ENCODE measurements at regions not wholly inside any gene's neighbourhood (a gene's known extent, or its start where the extent isn't known, plus 50 kb on each side); places are given as distances from the start of the nearest gene placed in this dataset.

DNA sequence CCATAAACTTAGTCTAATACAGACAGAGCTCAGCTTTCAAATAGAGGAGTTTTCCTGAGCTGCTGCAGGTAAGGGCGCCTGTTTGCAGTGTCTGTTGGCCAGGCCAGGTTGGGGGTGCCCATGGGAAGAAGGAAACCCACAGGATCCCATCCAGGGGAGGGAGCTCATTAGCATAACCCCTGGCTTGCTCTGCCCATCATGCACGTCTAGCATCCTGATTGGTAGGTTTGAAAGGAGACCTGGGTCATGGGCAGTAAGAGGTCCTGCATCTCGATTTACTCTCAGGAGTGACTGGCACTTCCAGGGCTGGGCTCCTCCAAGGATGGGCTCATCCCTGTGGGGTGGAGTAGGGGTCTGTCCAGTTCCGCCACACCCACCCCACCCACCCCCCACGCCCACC is 103.7 kb upstream of the CLDN14 start:
- TF ChIP-seq, protein P1, sequence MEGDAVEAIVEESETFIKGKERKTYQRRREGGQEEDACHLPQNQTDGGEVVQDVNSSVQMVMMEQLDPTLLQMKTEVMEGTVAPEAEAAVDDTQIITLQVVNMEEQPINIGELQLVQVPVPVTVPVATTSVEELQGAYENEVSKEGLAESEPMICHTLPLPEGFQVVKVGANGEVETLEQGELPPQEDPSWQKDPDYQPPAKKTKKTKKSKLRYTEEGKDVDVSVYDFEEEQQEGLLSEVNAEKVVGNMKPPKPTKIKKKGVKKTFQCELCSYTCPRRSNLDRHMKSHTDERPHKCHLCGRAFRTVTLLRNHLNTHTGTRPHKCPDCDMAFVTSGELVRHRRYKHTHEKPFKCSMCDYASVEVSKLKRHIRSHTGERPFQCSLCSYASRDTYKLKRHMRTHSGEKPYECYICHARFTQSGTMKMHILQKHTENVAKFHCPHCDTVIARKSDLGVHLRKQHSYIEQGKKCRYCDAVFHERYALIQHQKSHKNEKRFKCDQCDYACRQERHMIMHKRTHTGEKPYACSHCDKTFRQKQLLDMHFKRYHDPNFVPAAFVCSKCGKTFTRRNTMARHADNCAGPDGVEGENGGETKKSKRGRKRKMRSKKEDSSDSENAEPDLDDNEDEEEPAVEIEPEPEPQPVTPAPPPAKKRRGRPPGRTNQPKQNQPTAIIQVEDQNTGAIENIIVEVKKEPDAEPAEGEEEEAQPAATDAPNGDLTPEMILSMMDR (IDR thresholded peaks at IDR 0.05): no peak
- Histone ChIP-seq H3K4me1 (no peaks in the 10 kb centered on the region), H3K27me3 (no peaks in the 10 kb centered on the region), H3K36me3 (no peaks in the 10 kb centered on the region), H3K9ac (ENCODE audit: low read depth in 2 of 2, low read length in 2 of 2) (no peak overlapping the region), H3K27ac (no peak overlapping the region), H3K4me3 (no peak overlapping the region), H3K9me3 (no peaks in the 10 kb centered on the region)
- no peak for DNase-seq
- intact Hi-C loops (cut with DNase I): no loop called here

DNA sequence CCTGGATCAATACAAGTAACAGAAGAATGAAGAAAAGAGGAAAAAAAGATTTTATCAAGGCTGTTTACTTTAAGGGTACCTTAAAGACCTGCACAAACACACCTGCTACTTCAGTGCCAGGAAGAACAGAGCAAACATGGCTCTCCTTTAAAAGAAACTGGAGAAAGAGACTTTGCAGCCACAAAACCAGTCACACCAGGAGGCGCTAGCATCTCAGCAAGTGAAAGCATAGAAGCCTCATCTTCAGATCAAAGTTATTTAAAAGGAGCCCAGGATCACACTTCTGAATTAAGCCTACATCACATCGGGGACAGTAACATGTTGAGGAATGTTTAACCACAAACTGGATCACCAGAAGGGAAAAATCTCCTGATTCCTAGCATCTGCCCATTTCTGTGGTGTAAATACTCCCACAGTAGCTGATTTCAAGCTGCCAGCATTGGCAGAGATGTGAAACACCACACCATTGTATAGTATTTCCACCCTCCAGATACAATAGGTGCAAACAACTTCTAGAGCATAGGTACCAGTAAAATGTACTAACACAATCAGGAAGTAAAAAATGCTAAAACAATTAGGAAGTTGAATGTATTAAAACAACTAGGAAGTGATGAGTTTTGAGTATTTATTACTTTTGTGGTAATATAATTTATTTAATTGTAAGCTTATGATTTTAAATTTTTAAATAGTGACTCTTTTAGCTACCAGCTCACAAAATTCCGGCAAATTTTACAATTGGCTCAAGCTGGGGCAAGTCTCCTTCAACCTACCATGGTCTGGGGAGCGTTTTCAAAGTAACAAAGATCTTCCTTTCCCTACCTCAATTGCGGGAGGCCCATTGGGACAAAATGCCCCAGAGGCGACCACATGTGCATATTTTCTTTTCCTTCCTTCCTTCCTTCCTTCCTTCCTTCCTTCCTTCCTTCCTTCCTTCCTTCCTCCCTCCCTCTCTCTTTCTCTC is 105.3 kb upstream of the CLDN14 start:
- TF ChIP-seq, protein P1 (IDR thresholded peaks at IDR 0.05): no peak
- H3K27me3 ChIP-seq: no peaks in the 10 kb centered on the region
- H3K36me3 ChIP-seq: no peaks in the 10 kb centered on the region
- no peak overlapping the region for H3K4me3 ChIP-seq
- intact Hi-C loops (cut with DNase I): loop anchor here (5.0 kb wide), 1 partner anchor 163 kb away; no protein-coding TSS in a partner anchor
- no peak overlapping the region for H3K27ac ChIP-seq
- no peaks in the 10 kb centered on the region for H3K4me1 ChIP-seq
- no peaks in the 10 kb centered on the region for H3K9me3 ChIP-seq
- H3K9ac ChIP-seq (ENCODE audit: low read depth in 2 of 2, low read length in 2 of 2): no peak overlapping the region
- DNase-seq: no peak

DNA sequence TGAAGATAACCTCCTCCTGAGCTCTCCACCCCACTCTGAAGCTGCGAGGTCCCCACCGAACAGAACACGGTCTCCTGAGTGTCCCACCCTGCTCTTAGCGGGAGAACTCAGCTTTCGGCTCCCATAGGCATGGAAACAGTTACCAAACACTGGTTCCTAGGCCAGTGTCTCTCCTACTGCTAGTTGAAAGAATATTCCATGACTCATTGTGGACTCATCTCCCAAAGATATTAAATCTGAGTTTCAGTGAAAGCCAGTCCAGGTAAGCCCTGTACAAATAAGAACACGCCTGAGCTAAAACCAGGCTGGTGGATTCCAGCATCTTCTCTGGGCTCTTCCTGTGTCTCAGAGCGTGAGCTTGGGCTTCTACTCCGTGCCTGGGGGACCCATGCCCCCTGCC is 107.5 kb upstream of the CLDN14 start:
- Histone ChIP-seq H3K27me3 (no peaks in the 10 kb centered on the region), H3K9me3 (no peaks in the 10 kb centered on the region), H3K4me3 (no peak overlapping the region), H3K9ac (ENCODE audit: low read depth in 2 of 2, low read length in 2 of 2) (no peak overlapping the region), H3K36me3 (no peaks in the 10 kb centered on the region), H3K4me1 (no peaks in the 10 kb centered on the region), H3K27ac (no peak overlapping the region)
- TF ChIP-seq, protein P1 (IDR thresholded peaks at IDR 0.05): no peak
- intact Hi-C loops (cut with DNase I): loop anchor here (5.0 kb wide), 1 partner anchor 165 kb away; no protein-coding TSS in a partner anchor
- DNase-seq: no peak

DNA sequence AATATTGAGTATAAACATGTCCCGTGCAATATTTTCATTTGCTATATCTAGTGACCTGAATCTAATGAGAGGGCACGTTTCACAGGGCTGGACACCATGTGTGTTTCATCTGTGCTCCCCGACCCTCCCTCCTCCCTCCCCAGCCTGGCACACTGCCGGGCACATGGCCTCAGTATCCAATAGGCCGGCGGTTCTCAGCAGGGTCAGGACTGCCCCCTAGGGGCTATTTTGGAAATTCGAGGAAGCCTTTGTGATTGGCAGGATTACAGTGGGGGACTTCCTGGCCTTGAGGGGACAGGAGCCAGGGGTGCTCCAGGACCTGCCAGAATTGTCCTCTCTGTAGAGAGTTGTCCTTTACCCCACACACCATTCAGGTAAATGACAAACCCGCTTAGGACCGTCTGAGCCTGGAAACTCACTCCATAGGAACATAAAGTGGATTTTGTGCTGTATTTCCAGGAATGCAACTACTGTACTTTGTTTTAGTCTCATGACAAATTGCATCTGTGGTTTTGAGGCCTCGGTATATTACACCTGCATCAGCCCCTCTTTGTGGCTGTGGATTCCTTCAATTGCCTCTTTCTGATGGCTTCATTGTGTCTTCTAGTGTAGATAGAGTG is 109.5 kb upstream of the SIM2 start:
- H3K4me1 ChIP-seq: no peaks in the 10 kb centered on the region
- no peaks in the 10 kb centered on the region for H3K36me3 ChIP-seq
- H3K4me3 ChIP-seq: no peak overlapping the region
- H3K27me3 ChIP-seq: no peaks in the 10 kb centered on the region
- no peak overlapping the region for H3K27ac ChIP-seq
- intact Hi-C loops (cut with DNase I): loop anchor here (5.0 kb wide), 1 partner anchor 167 kb away; no protein-coding TSS in a partner anchor
- DNase-seq: peak; percentile 39
- H3K9me3 ChIP-seq: no peaks in the 10 kb centered on the region
- TF ChIP-seq, protein P1 (IDR thresholded peaks at IDR 0.05): peak; percentile 33
- no peak overlapping the region for H3K9ac ChIP-seq (ENCODE audit: low read depth in 2 of 2, low read length in 2 of 2)

DNA sequence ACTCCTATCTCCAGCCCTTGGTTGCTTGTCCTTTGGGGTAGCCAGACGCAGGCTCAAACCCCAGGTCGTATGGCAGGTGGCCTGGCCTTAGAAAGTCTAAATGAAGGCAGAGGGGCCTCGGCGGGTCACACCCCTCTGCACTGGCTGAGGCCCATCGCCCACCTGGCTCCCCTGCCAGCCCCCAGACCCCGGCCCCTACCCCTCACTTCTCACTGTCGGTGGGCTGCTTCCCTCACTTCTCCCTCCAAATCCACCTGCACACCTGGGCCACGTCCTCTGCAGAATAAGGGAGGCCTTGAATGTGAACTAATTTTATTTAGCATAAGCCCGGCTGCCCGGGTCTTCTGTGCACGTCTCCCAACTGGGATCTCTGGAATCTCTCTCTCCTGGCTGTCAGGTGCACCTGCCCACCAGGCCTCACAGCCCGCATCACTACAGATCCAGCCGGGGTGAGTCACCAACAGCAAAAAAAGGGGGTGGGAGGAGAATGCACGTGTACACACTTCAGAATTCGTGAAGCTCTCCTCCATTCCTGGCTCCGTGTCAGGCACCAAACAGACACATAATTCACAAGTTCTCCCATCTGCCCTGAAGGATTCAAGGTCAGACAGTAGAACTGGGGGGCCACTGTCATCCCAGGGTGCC is 107.5 kb upstream of the SIM2 start:
- Histone ChIP-seq H3K27ac (no peak overlapping the region), H3K4me3 (no peak overlapping the region), H3K9ac (ENCODE audit: low read depth in 2 of 2, low read length in 2 of 2) (no peak overlapping the region), H3K4me1 (no peaks in the 10 kb centered on the region), H3K36me3 (no peaks in the 10 kb centered on the region), H3K9me3 (no peaks in the 10 kb centered on the region), H3K27me3 (no peaks in the 10 kb centered on the region)
- no peak for DNase-seq
- intact Hi-C loops (cut with DNase I): no loop called here
- TF ChIP-seq, protein P1 (IDR thresholded peaks at IDR 0.05): no peak
